H1 (cell line): ENCODE measurements at regions not wholly inside any gene's neighbourhood (a gene's known extent, or its start where the extent isn't known, plus 50 kb on each side); places are given as distances from the start of the nearest gene placed in this dataset.

ENCODE experiments used
- CTCF ChIA-PET: fragments of 300-600 bp; sonication (Branson Sonifier 250); formaldehyde crosslinking; loops from one replicate; lab custom pipeline; 2021; ENCODE audit not compliant: partially characterized antibody; lab: Charles Lee
- POLR2A ChIA-PET: fragments of 300-600 bp; sonication (Branson Sonifier 250); formaldehyde crosslinking; loops from one replicate; lab custom pipeline; 2021; ENCODE audit warnings: inconsistent platforms; ENCODE audit not compliant: partially characterized antibody; lab: Charles Lee
- DNase-seq, 2 experiments: peaks; one replicate each; pipeline versions ENCODE4 v3.0.0 to v3.0.0-alpha.2; 2010 to 2022; ENCODE audit warnings: low spot score in 2 of 2, low read depth in 1 of 2, mixed read lengths in 1 of 2
- FAIRE-seq: peaks from 2 replicates; lab custom pipeline; 2011; peaks lifted over from hg19 to GRCh38; lab: Jason Lieb, UNC
- H2AFZ ChIP-seq: 2 replicates; pipeline ENCODE4 v1.8.1; 2012; ENCODE audit warnings: low read length, inconsistent platforms
- H2AK5ac ChIP-seq: 2 replicates; pipeline ENCODE4 v1.6.1; 2013; ENCODE audit warnings: low read depth, low read length
- H2BK120ac ChIP-seq: replicated peaks from 2 replicates; pipeline ENCODE3; 2013; ENCODE audit warnings: low read depth, low read length, inconsistent platforms
- H2BK12ac ChIP-seq: 2 replicates; pipeline ENCODE4 v1.6.1; 2013; ENCODE audit warnings: low read depth, low read length
- H2BK15ac ChIP-seq: 2 replicates; pipeline ENCODE4 v1.6.1; 2013; ENCODE audit warnings: low read length
- H2BK20ac ChIP-seq: 2 replicates; pipeline ENCODE4 v1.6.1; 2013; ENCODE audit warnings: low read length
- H2BK5ac ChIP-seq: 2 replicates; pipeline ENCODE4 v1.6.1; 2013; ENCODE audit warnings: low read depth, low read length
- H3K14ac ChIP-seq: 2 replicates; pipeline ENCODE4 v1.6.1; 2013; ENCODE audit warnings: inconsistent platforms; ENCODE audit not compliant: insufficient read length
- H3K18ac ChIP-seq: 2 replicates; pipeline ENCODE4 v1.6.1; 2013; ENCODE audit warnings: low read length; ENCODE audit errors: extremely low read depth
- H3K23ac ChIP-seq: 2 replicates; pipeline ENCODE4 v1.6.1; 2013; ENCODE audit warnings: inconsistent platforms; ENCODE audit not compliant: insufficient read length
- H3K23me2 ChIP-seq: 2 replicates; pipeline ENCODE4 v1.6.1; 2013; ENCODE audit warnings: low read depth, low read length
- H3K27ac ChIP-seq: 2 replicates; pipeline ENCODE4 v1.6.1; 2011; ENCODE audit warnings: low read depth, low read length, inconsistent platforms
- H3K27me3 ChIP-seq, 4 experiments: replicated peaks in 1 of 4; 1 replicate in 1 of 4; 2 replicates in 3 of 4; pipeline versions ENCODE4 v1.6.1 to v1.8.1; 2011 to 2013; ENCODE audit warnings: low read length in 3 of 4, mild to moderate bottlenecking in 3 of 4, inconsistent platforms in 2 of 4, mixed read lengths in 2 of 4, moderate library complexity in 1 of 4; ENCODE audit not compliant: control insufficient read depth in 3 of 4, insufficient read depth in 3 of 4; ENCODE audit errors: extremely low read depth in 1 of 4
- H3K36me3 ChIP-seq, 4 experiments: 2 replicates each; pipeline versions ENCODE4 v1.6.1 to v1.8.1; 2011 to 2013; ENCODE audit warnings: mild to moderate bottlenecking in 4 of 4, low read length in 3 of 4, moderate library complexity in 2 of 4, control low read depth in 1 of 4, inconsistent platforms in 1 of 4; ENCODE audit not compliant: insufficient read depth in 4 of 4, control insufficient read depth in 2 of 4
- H3K4ac ChIP-seq: replicated peaks from 2 replicates; pipeline ENCODE3; 2013; ENCODE audit warnings: low read length, low read depth, mixed read lengths, inconsistent platforms; ENCODE audit not compliant: insufficient read length
- H3K4me1 ChIP-seq, 4 experiments: replicated peaks in 1 of 4; 1 replicate in 1 of 4; 2 replicates in 3 of 4; pipeline versions ENCODE4 v1.6.1 to v1.8.1; 2011 to 2013; ENCODE audit warnings: low read length in 3 of 4, inconsistent platforms in 2 of 4, mixed read lengths in 1 of 4; ENCODE audit not compliant: insufficient read depth in 4 of 4, control insufficient read depth in 3 of 4
- H3K4me2 ChIP-seq, 2 experiments: 2 replicates each; pipeline versions ENCODE4 v1.6.1 to v1.8.1; 2011 to 2013; ENCODE audit warnings: low read depth in 2 of 2, low read length in 2 of 2, control low read depth in 1 of 2, inconsistent platforms in 1 of 2, mild to moderate bottlenecking in 1 of 2; ENCODE audit not compliant: insufficient read depth in 1 of 2
- H3K4me3 ChIP-seq, 4 experiments: fragments of 200-600, 300-600 bp in 1 of 4; sonication (generic), shearing (Covaris generic), sonication (Bioruptor Twin) in 1 of 4; 2 replicates each; pipeline versions ENCODE4 v1.5.1 to v1.8.1; 2011 to 2016; ENCODE audit warnings: low read length in 4 of 4, low read depth in 3 of 4, control low read depth in 2 of 4, inconsistent platforms in 2 of 4, mild to moderate bottlenecking in 2 of 4, mixed read lengths in 1 of 4, moderate library complexity in 1 of 4; ENCODE audit not compliant: insufficient read depth in 2 of 4; ENCODE audit errors: extremely low read depth in 1 of 4
- H3K56ac ChIP-seq: replicated peaks from 2 replicates; pipeline ENCODE3; 2013; ENCODE audit warnings: low read depth, mild to moderate bottlenecking, mixed read lengths, low read length, inconsistent platforms; ENCODE audit not compliant: insufficient read length
- H3K79me1 ChIP-seq: 2 replicates; pipeline ENCODE4 v1.6.1; 2013; ENCODE audit warnings: low read depth, low read length, control low read depth
- H3K79me2 ChIP-seq, 2 experiments: 2 replicates each; pipeline versions ENCODE4 v1.6.1 to v1.8.1; 2012 to 2013; ENCODE audit warnings: low read length in 2 of 2, mild to moderate bottlenecking in 2 of 2, inconsistent platforms in 1 of 2; ENCODE audit not compliant: insufficient read depth in 2 of 2, control insufficient read depth in 1 of 2
- H3K9ac ChIP-seq, 4 experiments: replicated peaks in 1 of 4; 1 replicate in 1 of 4; 2 replicates in 3 of 4; pipeline versions ENCODE4 v1.6.1 to v1.8.1; 2011 to 2013; ENCODE audit warnings: low read depth in 3 of 4, low read length in 3 of 4, control low read depth in 2 of 4, mild to moderate bottlenecking in 2 of 4, moderate library complexity in 2 of 4, inconsistent platforms in 1 of 4; ENCODE audit errors: extremely low read depth in 1 of 4
- H3K9me3 ChIP-seq, 2 experiments: 2 replicates each; pipeline versions ENCODE4 v1.6.1 to v1.8.1; 2012 to 2013; ENCODE audit warnings: mild to moderate bottlenecking in 2 of 2, moderate library complexity in 2 of 2, control low read depth in 1 of 2, inconsistent platforms in 1 of 2, low read depth in 1 of 2, low read length in 1 of 2, mixed read lengths in 1 of 2; ENCODE audit not compliant: insufficient read depth in 2 of 2
- H4K20me1 ChIP-seq, 2 experiments: replicated peaks in 1 of 2; 2 replicates each; pipeline versions ENCODE3 to v1.8.1; 2011 to 2013; ENCODE audit warnings: inconsistent platforms in 2 of 2, low read length in 2 of 2, mild to moderate bottlenecking in 1 of 2; ENCODE audit not compliant: insufficient read depth in 2 of 2, control insufficient read depth in 1 of 2
- H4K5ac ChIP-seq: 2 replicates; pipeline ENCODE4 v1.6.1; 2013; ENCODE audit warnings: low read length, low read depth, mixed read lengths, inconsistent platforms; ENCODE audit not compliant: insufficient read length
- H4K8ac ChIP-seq: 2 replicates; pipeline ENCODE4 v1.8.0; 2013; ENCODE audit warnings: mild to moderate bottlenecking, moderate library complexity, low read length, inconsistent platforms; ENCODE audit not compliant: insufficient read depth; ENCODE audit errors: extremely low read depth
- H4K91ac ChIP-seq: replicated peaks from 2 replicates; pipeline ENCODE3; 2013; ENCODE audit warnings: low read length, mixed read lengths, inconsistent platforms; ENCODE audit not compliant: insufficient read length
- ASH2L ChIP-seq: fragments of 200-600, 300-600 bp; sonication (generic); IDR thresholded peaks from one replicate; pipeline ENCODE4 v1.7.1; 2017; ENCODE audit warnings: low read length
- JUND ChIP-seq: IDR thresholded peaks from 2 replicates; pipeline ENCODE4 v1.6.1; 2011; ENCODE audit warnings: mild to moderate bottlenecking, improper control_type of control experiment, low read length
- POLR2AphosphoS5 ChIP-seq: IDR thresholded peaks from 2 replicates; pipeline ENCODE4 v1.6.1; 2011; ENCODE audit warnings: low read depth, low read length
- TBP ChIP-seq: IDR thresholded peaks from 2 replicates; pipeline ENCODE4 v1.6.1; 2011; ENCODE audit warnings: low read depth, low read length, improper control_type of control experiment
- WGBS, 2 experiments: shearing (Covaris generic) in 1 of 2; methylation state at CpG; one replicate each; pipeline versions ENCODE4 v1.1.6 to v1.1.7; 2013 to 2015; ENCODE audit warnings: low lambda C conversion rate in 2 of 2, mixed read lengths in 2 of 2, inconsistent platforms in 1 of 2, low coverage in 1 of 2, missing lambda C conversion rate in 1 of 2; ENCODE audit not compliant: insufficient replicate concordance in 2 of 2, insufficient coverage in 1 of 2, insufficient read length in 1 of 2; ENCODE audit errors: extremely low coverage in 1 of 2, missing lambda C conversion rate in 1 of 2; 5-methylcytosine and 5-hydroxymethylcytosine counted together
- TF ChIP-seq, protein P1 (sequence below): IDR thresholded peaks from 2 replicates; pipeline ENCODE4 v1.6.1; 2011; ENCODE audit warnings: low read length, improper control_type of control experiment

DNA sequence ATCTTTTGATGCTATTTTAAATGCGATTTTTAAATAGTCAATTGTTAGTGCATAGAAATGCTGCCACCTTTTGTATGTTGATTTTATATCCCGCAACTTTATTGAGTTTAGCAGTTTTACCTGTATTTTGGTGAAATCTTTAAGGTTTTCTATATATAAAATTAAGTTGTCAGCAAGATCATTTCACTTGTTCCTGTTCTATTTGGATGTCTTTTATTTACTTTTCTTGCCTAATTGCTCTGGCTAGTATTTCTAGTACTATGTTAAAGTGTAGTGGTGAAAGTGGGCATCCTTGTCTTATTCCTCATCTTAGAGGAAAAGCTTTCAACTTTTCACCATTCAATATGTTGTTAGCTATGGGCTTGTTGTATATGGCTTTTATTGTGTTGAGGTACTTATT is 813.3 kb upstream of the CELF2 start (continued):
- no peak for TF ChIP-seq ASH2L

DNA sequence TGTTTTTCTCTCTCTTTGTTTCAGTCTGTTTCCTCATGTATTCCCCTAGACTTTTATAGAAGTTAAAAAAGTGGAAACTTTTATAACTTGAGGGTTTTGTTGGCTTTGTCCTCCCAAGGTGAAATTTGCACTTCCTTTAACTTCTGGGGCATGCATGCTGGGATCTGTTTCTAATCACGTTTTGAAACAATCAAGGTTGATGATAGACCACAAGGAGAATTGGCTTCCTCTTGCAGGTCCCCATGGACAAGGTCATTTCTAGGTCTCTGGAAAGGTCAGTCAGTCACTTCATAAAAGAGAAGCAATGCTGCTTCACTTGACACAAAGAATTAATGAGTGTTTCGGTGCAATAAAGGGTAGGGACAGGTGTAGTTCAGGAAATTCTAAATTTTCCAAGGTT is 811.8 kb upstream of the CELF2 start:
- no peaks in the 10 kb centered on the region for H3K23me2 ChIP-seq
- no peak overlapping the region for H2BK20ac ChIP-seq
- no peak overlapping the region for H3K56ac ChIP-seq
- no peaks in the 10 kb centered on the region for H3K79me1 ChIP-seq
- no peak overlapping the region for H2AK5ac ChIP-seq
- H3K18ac ChIP-seq: no peak overlapping the region
- H3K4me3 ChIP-seq: no peak overlapping the region
- H4K91ac ChIP-seq: no peak overlapping the region
- 93% methylated on average over 2 of the region's 2 CpGs; no CpG with 5 or more reads in 1 of the 2 experiments for WGBS, 2 experiments
- no peak overlapping the region for H2BK15ac ChIP-seq
- no peak overlapping the region for H2BK12ac ChIP-seq
- no peak for TF ChIP-seq TBP
- TF ChIP-seq POLR2AphosphoS5: no peak
- no peak for TF ChIP-seq JUND
- TF ChIP-seq, protein P1, sequence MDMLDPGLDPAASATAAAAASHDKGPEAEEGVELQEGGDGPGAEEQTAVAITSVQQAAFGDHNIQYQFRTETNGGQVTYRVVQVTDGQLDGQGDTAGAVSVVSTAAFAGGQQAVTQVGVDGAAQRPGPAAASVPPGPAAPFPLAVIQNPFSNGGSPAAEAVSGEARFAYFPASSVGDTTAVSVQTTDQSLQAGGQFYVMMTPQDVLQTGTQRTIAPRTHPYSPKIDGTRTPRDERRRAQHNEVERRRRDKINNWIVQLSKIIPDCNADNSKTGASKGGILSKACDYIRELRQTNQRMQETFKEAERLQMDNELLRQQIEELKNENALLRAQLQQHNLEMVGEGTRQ: no peak
- no peak for DNase-seq
- H3K79me2 ChIP-seq: no peaks in the 10 kb centered on the region
- no peak overlapping the region for H3K4ac ChIP-seq
- CTCF ChIA-PET: no interaction called here
- no peak overlapping the region for H2AFZ ChIP-seq
- no peak overlapping the region for H3K9ac ChIP-seq
- H4K20me1 ChIP-seq: no peaks in the 10 kb centered on the region
- no peak for FAIRE-seq
- POLR2A ChIA-PET: no interaction called here
- H3K23ac ChIP-seq: no peak overlapping the region
- peaks cover 0 to 10% of the 10 kb centered on the region in 2 experiments; a peak in 1 of 4 replicates for H3K9me3 ChIP-seq
- H4K5ac ChIP-seq: no peak overlapping the region
- no peak overlapping the region for H3K4me2 ChIP-seq
- no peak overlapping the region for H3K14ac ChIP-seq
- no peak overlapping the region for H2BK5ac ChIP-seq
- no peak overlapping the region for H3K27ac ChIP-seq
- no peaks in the 10 kb centered on the region for H3K36me3 ChIP-seq
- H2BK120ac ChIP-seq: no peak overlapping the region
- H3K4me1 ChIP-seq: no peaks in the 10 kb centered on the region
- H4K8ac ChIP-seq: no peak overlapping the region
- no peaks in the 10 kb centered on the region for H3K27me3 ChIP-seq
